NCI-H526 treated with DMSO at 0.1 percent for 48 hours (cell line): ENCODE measurements at regions not wholly inside any gene's neighbourhood (a gene's known extent, or its start where the extent isn't known, plus 50 kb on each side); places are given as distances from the start of the nearest gene placed in this dataset.
A peak's percentile ranks its signal among the peaks of the same experiment; 100 is the strongest.
"Not testable (repeated sequence)": the region's sequence is repeated elsewhere in the genome, so short reads cannot be mapped to it uniquely, and the experiment has no call there.

ENCODE experiments used
- DNase-seq: peaks from one replicate; lab custom pipeline; 2025; lab: John Stamatoyannopoulos, UW

- DNase-seq, result no peak
These were observed 342.1 kb upstream of the FAT1 start for GRCh38 chr4:187065806-187066205.

- no peak for DNase-seq
These were observed 345.7 kb upstream of the FAT1 start for GRCh38 chr4:187069398-187069797.

- no peak for DNase-seq
These were observed 346.5 kb upstream of the FAT1 start for GRCh38 chr4:187070158-187070557.

- DNase-seq, result no peak
These were observed 347.1 kb upstream of the FAT1 start for GRCh38 chr4:187070740-187071139.

GRCh38 chr4:187071946-187072600, 348.4 kb upstream of the FAT1 start:
- DNase-seq, result no peak

- DNase-seq, result no peak
These were observed 350.2 kb upstream of the FAT1 start for GRCh38 chr4:187073820-187074219.

- no peak for DNase-seq
These were observed 351.9 kb upstream of the FAT1 start for GRCh38 chr4:187075514-187075913.

- no peak for DNase-seq
These were observed 354.2 kb upstream of the FAT1 start for GRCh38 chr4:187077744-187078401.

GRCh38 chr4:187084701-187085100, 361.0 kb upstream of the FAT1 start:
- DNase-seq, result no peak

- no peak for DNase-seq
These were observed 361.7 kb upstream of the FAT1 start for GRCh38 chr4:187085339-187085738.

GRCh38 chr4:187086151-187086550, 362.5 kb upstream of the FAT1 start:
- DNase-seq, result no peak

- DNase-seq, result no peak
These were observed 364.6 kb upstream of the FAT1 start for GRCh38 chr4:187088070-187088799.

- no peak for DNase-seq
These were observed 366.7 kb upstream of the FAT1 start for GRCh38 chr4:187090401-187090800.

GRCh38 chr4:187090832-187091231, 367.2 kb upstream of the FAT1 start:
- DNase-seq, result not testable (repeated sequence)

GRCh38 chr4:187094144-187094543, 370.5 kb upstream of the FAT1 start:
- no peak for DNase-seq

GRCh38 chr4:187098429-187098828, 374.8 kb upstream of the FAT1 start:
- DNase-seq, result no peak

- DNase-seq, result peak; percentile 73
These were observed 379.7 kb upstream of the FAT1 start for GRCh38 chr4:187103351-187103750.

- peak; percentile 59 for DNase-seq
These were observed 385.2 kb upstream of the FAT1 start for GRCh38 chr4:187108845-187109244.

- DNase-seq, result no peak
These were observed 386.0 kb upstream of the FAT1 start for GRCh38 chr4:187109636-187110035.

- no peak for DNase-seq
These were observed 394.5 kb upstream of the FAT1 start for GRCh38 chr4:187118166-187118565.

- DNase-seq, result no peak
These were observed 395.0 kb upstream of the FAT1 start for GRCh38 chr4:187118602-187119120.

- DNase-seq, result no peak
These were observed 400.7 kb upstream of the FAT1 start for GRCh38 chr4:187124331-187124730.

- DNase-seq, result no peak
These were observed 401.4 kb upstream of the FAT1 start for GRCh38 chr4:187125062-187125461.
